ENCODE measurements at regions not wholly inside any gene's neighbourhood (a gene's known extent, or its start where the extent isn't known, plus 50 kb on each side); places are given as distances from the start of the nearest gene placed in this dataset.

GRCh38 chr10:11661441-11661840 is 50.0 kb upstream of the USP6NL start:
- DNase-seq (ENCODE audit: insufficient read length) (no peak), FAIRE-seq (no peak)
- TF ChIP-seq POLR2AphosphoS5 (IDR thresholded peaks at IDR 0.05; ENCODE audit: low read depth, low read length), result no peak
- no peak for TF ChIP-seq POLR2A (IDR thresholded peaks at IDR 0.05; ENCODE audit: low read depth, low read length)
- no peak for TF ChIP-seq TAF1 (IDR thresholded peaks at IDR 0.05; ENCODE audit: borderline replicate concordance, low read depth, low read length)
